ENCODE measurements at regions not wholly inside any gene's neighbourhood (a gene's known extent, or its start where the extent isn't known, plus 50 kb on each side); places are given as distances from the start of the nearest gene placed in this dataset.
A peak's percentile ranks its signal among the peaks of the same experiment; 100 is the strongest.

DNA sequence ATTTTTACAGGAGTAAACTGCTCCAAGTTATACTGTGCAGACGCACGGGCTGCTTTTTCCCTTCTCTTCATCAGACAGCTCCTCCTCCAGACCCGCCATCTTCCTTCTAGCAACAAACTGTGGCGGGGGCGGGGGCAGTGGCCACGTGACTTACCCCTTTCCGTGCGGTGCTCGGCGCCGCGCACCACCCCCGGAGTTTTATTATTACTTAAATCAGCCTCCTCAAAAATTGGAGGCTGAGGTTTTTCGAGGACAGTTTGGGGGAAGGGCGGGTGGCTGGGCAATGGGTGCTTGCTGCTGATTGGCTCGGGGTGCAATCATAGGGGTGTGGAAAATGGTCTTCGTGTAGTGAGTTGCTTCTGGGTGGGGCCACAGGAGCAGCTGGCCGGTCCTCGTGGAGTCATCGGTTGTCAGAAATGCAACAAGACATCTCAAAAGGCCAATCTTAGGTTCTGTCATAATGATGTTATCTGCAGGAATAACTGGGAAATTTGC, 77.1 kb upstream of the MFGE8 start:
- peak overlapping the region; percentile 67 for H3K27ac Mint-ChIP-seq (ENCODE audit: unreplicated experiment)

DNA sequence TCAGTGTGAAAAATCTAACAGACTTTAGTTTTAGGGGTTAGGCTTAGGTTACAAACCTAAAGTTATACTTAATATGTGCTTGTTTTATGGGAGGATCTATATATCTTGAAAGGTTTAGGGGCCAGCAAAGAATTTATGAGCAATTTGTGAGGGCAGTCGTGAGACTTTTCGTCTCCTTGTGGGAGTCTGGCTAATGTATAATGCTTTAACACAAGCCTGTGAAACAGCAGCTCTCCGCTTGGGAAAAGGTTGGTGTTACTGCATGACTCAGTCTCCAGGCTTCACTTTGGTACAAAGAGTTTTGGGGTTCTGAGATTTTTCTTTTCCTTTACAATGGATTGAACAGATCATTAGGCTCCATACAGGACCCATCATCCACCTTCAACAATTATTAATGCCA, 79.0 kb upstream of the MFGE8 start:
- Mint-ChIP-seq H3K4me3 (no peak overlapping the region), H3K36me3 (ENCODE audit: low read depth) (no peaks in the 10 kb centered on the region), H3K9me3 (no peaks in the 10 kb centered on the region), H3K27ac (ENCODE audit: unreplicated experiment) (no peak overlapping the region), H3K27me3 (ENCODE audit: low read depth) (no peaks in the 10 kb centered on the region), H3K4me1 (peaks cover 6% of the 10 kb centered on the region)
- no peak for DNase-seq (ENCODE audit: low read depth, low spot score)
- TF ChIP-seq, protein P1, sequence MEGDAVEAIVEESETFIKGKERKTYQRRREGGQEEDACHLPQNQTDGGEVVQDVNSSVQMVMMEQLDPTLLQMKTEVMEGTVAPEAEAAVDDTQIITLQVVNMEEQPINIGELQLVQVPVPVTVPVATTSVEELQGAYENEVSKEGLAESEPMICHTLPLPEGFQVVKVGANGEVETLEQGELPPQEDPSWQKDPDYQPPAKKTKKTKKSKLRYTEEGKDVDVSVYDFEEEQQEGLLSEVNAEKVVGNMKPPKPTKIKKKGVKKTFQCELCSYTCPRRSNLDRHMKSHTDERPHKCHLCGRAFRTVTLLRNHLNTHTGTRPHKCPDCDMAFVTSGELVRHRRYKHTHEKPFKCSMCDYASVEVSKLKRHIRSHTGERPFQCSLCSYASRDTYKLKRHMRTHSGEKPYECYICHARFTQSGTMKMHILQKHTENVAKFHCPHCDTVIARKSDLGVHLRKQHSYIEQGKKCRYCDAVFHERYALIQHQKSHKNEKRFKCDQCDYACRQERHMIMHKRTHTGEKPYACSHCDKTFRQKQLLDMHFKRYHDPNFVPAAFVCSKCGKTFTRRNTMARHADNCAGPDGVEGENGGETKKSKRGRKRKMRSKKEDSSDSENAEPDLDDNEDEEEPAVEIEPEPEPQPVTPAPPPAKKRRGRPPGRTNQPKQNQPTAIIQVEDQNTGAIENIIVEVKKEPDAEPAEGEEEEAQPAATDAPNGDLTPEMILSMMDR (conservative IDR thresholded peaks at IDR 0.05): no peak

More for the DNA sequence above, 77.1 kb upstream of the MFGE8 start:
- TF ChIP-seq, protein P1 (conservative IDR thresholded peaks at IDR 0.05): no peak
- Mint-ChIP-seq H3K4me3 (no peak overlapping the region), H3K9me3 (no peaks in the 10 kb centered on the region), H3K27me3 (ENCODE audit: low read depth) (no peaks in the 10 kb centered on the region), H3K4me1 (peaks cover 7% of the 10 kb centered on the region), H3K36me3 (ENCODE audit: low read depth) (no peaks in the 10 kb centered on the region)
- no peak for DNase-seq (ENCODE audit: low read depth, low spot score)

DNA sequence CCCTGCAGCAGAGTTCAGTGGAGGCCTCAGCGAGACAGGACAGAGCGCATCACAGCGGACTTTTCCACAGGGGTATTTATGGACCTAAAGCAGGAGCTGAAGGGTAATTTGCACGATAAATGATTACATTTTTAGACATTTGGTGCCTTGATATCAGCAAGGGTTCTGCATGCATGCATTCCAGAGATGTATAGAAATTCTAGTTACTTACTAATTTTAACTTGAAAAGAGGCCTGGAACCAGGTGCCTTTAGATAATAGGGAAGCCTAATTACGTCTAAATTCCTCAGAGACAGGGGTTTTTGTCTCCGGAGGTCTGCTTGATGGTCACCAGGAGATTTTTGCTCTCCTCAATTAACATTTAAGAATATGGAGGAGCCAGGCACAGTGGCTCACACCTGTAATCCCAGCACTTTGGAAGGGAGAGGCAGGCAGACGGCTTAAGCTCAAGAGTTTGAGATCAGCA, 79.8 kb upstream of the MFGE8 start:
- H3K27me3 Mint-ChIP-seq (ENCODE audit: low read depth): no peaks in the 10 kb centered on the region
- no peaks in the 10 kb centered on the region for H3K36me3 Mint-ChIP-seq (ENCODE audit: low read depth)

DNA sequence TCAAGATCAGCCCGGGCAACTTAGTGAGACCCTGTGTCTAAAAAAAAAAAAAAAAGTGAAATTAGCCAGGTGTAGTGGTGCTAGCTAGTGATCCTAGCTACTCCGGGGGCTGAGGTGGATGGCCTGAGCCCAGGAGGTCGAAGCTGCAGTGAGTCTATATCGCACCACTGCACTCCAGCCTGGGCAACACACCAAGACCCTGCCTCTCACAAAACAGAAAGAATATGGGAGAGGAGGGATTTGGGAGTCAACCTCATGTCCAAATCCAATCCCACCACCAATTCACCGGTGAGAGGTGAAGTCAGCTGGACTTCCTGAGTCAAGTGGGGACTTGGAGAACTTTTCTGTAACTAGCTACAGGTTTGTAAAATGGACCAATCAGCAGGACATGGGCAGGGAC, 80.5 kb upstream of the MFGE8 start:
- no peak overlapping the region for H3K4me3 Mint-ChIP-seq
- DNase-seq (ENCODE audit: low read depth, low spot score): no peak
- no peaks in the 10 kb centered on the region for H3K36me3 Mint-ChIP-seq (ENCODE audit: low read depth)
- TF ChIP-seq, protein P1 (conservative IDR thresholded peaks at IDR 0.05): no peak
- H3K9me3 Mint-ChIP-seq: no peaks in the 10 kb centered on the region
- H3K4me1 Mint-ChIP-seq: no peaks in the 10 kb centered on the region
- no peaks in the 10 kb centered on the region for H3K27me3 Mint-ChIP-seq (ENCODE audit: low read depth)
- no peak overlapping the region for H3K27ac Mint-ChIP-seq (ENCODE audit: unreplicated experiment)

More for the DNA sequence above, 79.8 kb upstream of the MFGE8 start:
- TF ChIP-seq, protein P1 (conservative IDR thresholded peaks at IDR 0.05): no peak
- H3K9me3 Mint-ChIP-seq: no peaks in the 10 kb centered on the region
- H3K4me3 Mint-ChIP-seq: no peak overlapping the region
- no peak for DNase-seq (ENCODE audit: low read depth, low spot score)
- H3K4me1 Mint-ChIP-seq: no peaks in the 10 kb centered on the region
- H3K27ac Mint-ChIP-seq (ENCODE audit: unreplicated experiment): no peak overlapping the region

DNA sequence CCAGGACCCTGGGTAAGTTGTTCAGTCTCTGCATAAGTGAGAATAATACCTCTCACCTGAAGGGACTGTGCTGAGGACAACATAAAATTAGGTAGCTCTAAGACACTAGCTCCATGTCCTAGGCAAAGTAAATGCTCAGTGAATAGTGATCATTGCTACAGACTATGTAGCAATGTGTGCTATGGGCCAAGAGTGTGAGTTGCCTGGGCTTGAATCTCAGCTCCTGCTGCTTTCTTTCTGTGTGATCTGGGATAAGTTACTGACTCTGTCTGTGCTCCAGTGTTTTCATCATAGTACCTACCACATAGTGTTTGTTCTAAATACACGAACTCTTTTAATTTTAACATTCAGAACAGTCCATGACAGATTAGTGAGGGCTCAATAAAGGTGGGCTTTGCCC, 81.1 kb upstream of the MFGE8 start:
- no peak overlapping the region for H3K4me3 Mint-ChIP-seq

More for the DNA sequence above, 81.1 kb upstream of the MFGE8 start:
- H3K27me3 Mint-ChIP-seq (ENCODE audit: low read depth): no peaks in the 10 kb centered on the region
- DNase-seq (ENCODE audit: low read depth, low spot score): no peak
- TF ChIP-seq, protein P1 (conservative IDR thresholded peaks at IDR 0.05): no peak
- peaks cover 4% of the 10 kb centered on the region for H3K4me1 Mint-ChIP-seq
- H3K36me3 Mint-ChIP-seq (ENCODE audit: low read depth): no peaks in the 10 kb centered on the region
- H3K9me3 Mint-ChIP-seq: no peaks in the 10 kb centered on the region
- H3K27ac Mint-ChIP-seq (ENCODE audit: unreplicated experiment): no peak overlapping the region

Measured in neural crest cell (in vitro differentiated cells).